Suprapubic skin (tissue), 4 donors: ENCODE measurements at regions not wholly inside any gene's neighbourhood (a gene's known extent, or its start where the extent isn't known, plus 50 kb on each side); places are given as distances from the start of the nearest gene placed in this dataset.

Source experiments
- DNase-seq, 2 donors: peaks; one replicate each; pipeline ENCODE4 v3.0.0-alpha.2; 2019; ENCODE audit warnings: low spot score in 2 of 2
- H3K27ac ChIP-seq: fragments of 200-600 bp; sonication (generic); one replicate; pipeline ENCODE4 v1.5.1; 2019
- H3K27me3 ChIP-seq: fragments of 200-600 bp; sonication (generic); one replicate; pipeline ENCODE4 v1.5.1; 2019
- H3K36me3 ChIP-seq: fragments of 200-600 bp; sonication (generic); one replicate; pipeline ENCODE4 v1.5.1; 2019
- H3K4me1 ChIP-seq: fragments of 200-600 bp; sonication (generic); one replicate; pipeline ENCODE4 v1.5.1; 2019
- H3K4me3 ChIP-seq: fragments of 200-600 bp; sonication (generic); one replicate; pipeline ENCODE4 v1.5.1; 2019; ENCODE audit warnings: mild to moderate bottlenecking
- H3K9me3 ChIP-seq: fragments of 200-600 bp; sonication (generic); one replicate; pipeline ENCODE4 v1.5.1; 2019
- EP300 ChIP-seq: sonication (generic); formaldehyde crosslinking; IDR thresholded peaks from one replicate; pipeline ENCODE4 v1.6.1; 2017; ENCODE audit warnings: antibody characterized with exemption
- POLR2A ChIP-seq, 2 donors: fragments of 450-650 bp; IDR thresholded peaks; one replicate each; pipeline ENCODE4 v1.6.1; 2017; ENCODE audit warnings: antibody characterized with exemption in 2 of 2, mild to moderate bottlenecking in 2 of 2, moderate library complexity in 2 of 2
- POLR2AphosphoS5 ChIP-seq, 3 donors: sonication (generic); formaldehyde crosslinking; IDR thresholded peaks; one replicate each; pipeline ENCODE4 v1.6.1; 2017; ENCODE audit warnings: antibody characterized with exemption in 3 of 3
- WGBS: methylation state at CpG from one replicate; pipeline ENCODE4 v1.1.5; 2018; 5-methylcytosine and 5-hydroxymethylcytosine counted together
- TF ChIP-seq, protein P1 (sequence below), 2 donors: fragments of 200-600 bp in 1 of 2; fragments of 450-650 bp in 1 of 2; sonication (generic) in 1 of 2; IDR thresholded peaks; one replicate each; pipeline ENCODE4 v1.5.1; 2016 to 2019; ENCODE audit warnings: antibody characterized with exemption in 2 of 2, mild to moderate bottlenecking in 1 of 2, moderate library complexity in 1 of 2

DNA sequence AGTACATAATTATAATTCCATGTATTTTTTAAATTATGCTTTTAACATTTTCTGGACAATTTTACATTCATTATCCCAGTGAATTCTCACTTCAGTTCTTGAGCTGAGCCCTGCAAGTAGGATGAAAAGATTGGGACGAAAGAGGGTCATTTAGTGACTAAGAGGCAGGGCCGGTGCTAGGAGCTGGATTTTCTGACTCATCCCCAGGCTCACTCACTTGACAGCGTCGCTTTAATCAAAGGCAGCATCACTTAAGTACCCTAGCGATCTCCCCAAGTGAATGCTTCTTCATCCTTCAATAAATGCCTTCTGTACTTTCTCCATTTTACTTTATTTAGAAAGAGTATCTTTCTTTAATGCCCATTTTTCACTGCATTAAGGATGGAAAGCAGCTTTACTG, 263.6 kb downstream of the HS3ST1 start:
- WGBS, result 57% methylated on average over 5 of the region's 5 CpGs
- Histone ChIP-seq H3K27me3 (no peaks in the 10 kb centered on the region), H3K4me3 (no peak overlapping the region), H3K4me1 (no peaks in the 10 kb centered on the region), H3K9me3 (no peaks in the 10 kb centered on the region), H3K27ac (no peak overlapping the region), H3K36me3 (no peaks in the 10 kb centered on the region)
- no peak for DNase-seq
- TF ChIP-seq EP300 (no peak), POLR2A (IDR thresholded peaks at IDR 0.05) (no peak), POLR2AphosphoS5 (IDR thresholded peaks at IDR 0.05) (no peak)
- TF ChIP-seq, protein P1, sequence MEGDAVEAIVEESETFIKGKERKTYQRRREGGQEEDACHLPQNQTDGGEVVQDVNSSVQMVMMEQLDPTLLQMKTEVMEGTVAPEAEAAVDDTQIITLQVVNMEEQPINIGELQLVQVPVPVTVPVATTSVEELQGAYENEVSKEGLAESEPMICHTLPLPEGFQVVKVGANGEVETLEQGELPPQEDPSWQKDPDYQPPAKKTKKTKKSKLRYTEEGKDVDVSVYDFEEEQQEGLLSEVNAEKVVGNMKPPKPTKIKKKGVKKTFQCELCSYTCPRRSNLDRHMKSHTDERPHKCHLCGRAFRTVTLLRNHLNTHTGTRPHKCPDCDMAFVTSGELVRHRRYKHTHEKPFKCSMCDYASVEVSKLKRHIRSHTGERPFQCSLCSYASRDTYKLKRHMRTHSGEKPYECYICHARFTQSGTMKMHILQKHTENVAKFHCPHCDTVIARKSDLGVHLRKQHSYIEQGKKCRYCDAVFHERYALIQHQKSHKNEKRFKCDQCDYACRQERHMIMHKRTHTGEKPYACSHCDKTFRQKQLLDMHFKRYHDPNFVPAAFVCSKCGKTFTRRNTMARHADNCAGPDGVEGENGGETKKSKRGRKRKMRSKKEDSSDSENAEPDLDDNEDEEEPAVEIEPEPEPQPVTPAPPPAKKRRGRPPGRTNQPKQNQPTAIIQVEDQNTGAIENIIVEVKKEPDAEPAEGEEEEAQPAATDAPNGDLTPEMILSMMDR (IDR thresholded peaks at IDR 0.05), result no peak

DNA sequence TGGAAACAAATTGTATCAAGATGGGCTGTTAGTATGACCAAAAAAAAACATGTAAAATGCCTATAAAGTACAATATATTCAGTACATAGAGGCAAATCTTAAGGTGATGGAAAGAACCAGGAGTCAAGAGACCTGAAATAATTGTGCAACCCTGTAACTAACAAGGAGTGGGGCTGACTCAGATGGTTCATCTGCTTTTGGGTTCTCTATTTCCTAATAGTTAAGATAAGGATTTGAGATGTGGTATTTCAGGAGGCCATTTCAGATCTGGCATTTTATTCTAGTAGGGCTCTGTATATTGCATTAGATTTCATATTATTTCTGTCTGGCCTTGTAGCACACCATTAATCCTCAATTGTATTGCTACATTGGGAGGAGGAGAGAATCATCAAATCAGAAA, 268.4 kb downstream of the HS3ST1 start:
- no peaks in the 10 kb centered on the region for H3K27me3 ChIP-seq
- DNase-seq, result no peak
- TF ChIP-seq, protein P1 (IDR thresholded peaks at IDR 0.05), result no peak
- TF ChIP-seq EP300, result no peak
- H3K27ac ChIP-seq, result no peak overlapping the region
- H3K36me3 ChIP-seq, result no peaks in the 10 kb centered on the region
- H3K4me3 ChIP-seq, result no peak overlapping the region
- H3K9me3 ChIP-seq, result no peaks in the 10 kb centered on the region
- no peaks in the 10 kb centered on the region for H3K4me1 ChIP-seq

DNA sequence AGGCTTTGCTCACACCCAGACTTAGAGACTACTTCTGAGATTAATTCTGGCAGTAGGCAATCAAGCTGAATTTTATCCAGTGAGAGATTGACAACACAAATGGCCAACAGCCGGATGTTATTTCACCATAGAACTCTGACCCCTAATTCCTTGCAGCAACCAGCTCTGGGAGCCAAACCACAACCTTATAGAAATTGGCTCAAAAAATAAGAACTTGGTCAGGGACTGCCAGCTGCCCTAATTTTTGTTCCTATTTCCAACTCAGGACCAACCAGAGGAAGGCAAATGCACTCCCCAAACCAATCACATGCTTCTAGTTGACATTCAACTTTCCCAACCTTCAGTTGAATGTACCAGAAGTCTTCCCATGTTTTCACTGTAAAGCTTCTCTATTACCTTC, 269.7 kb downstream of the HS3ST1 start:
- no peak for DNase-seq
- Histone ChIP-seq H3K27ac (no peak overlapping the region), H3K9me3 (no peaks in the 10 kb centered on the region), H3K36me3 (no peaks in the 10 kb centered on the region), H3K27me3 (no peaks in the 10 kb centered on the region), H3K4me3 (no peak overlapping the region), H3K4me1 (no peaks in the 10 kb centered on the region)
- 88% methylated on average over 1 of the region's 1 CpG for WGBS
- TF ChIP-seq EP300 (no peak), POLR2AphosphoS5 (IDR thresholded peaks at IDR 0.05) (no peak), POLR2A (IDR thresholded peaks at IDR 0.05) (no peak)
- TF ChIP-seq, protein P1 (IDR thresholded peaks at IDR 0.05), result no peak

DNA sequence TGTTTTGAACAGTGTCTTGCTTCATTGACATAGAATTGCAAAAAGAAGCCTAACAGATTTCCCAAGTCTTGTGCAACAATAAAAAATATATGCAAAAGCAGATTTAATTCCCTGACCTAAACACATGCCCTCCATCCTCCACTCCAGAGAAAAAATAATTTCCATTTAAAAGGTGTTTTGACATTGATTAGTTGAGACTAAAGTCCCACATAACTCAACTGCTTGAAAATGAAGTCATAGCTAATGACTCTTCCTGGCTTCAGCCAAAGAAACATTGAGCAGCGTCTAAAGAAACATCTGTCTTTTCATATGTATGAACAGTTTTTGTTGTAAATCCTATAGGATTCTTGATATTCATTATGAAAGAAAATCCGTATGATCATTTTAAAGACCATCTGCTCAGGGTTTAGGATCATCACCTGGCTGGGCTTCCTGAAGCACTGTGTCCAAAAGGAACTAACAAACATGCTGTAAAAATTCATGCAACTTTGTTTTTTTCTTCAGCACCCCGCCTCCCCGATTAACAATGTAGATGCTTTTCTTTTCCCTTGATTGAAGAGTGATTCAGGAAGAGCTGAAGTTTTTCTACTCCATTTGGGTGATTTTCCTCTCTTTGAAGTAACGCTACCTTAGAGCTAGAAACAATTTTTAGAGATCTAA, 273.4 kb downstream of the HS3ST1 start:
- 54% methylated on average over 5 of the region's 5 CpGs for WGBS
- no peaks in the 10 kb centered on the region for H3K27me3 ChIP-seq
- no peak for DNase-seq

DNA sequence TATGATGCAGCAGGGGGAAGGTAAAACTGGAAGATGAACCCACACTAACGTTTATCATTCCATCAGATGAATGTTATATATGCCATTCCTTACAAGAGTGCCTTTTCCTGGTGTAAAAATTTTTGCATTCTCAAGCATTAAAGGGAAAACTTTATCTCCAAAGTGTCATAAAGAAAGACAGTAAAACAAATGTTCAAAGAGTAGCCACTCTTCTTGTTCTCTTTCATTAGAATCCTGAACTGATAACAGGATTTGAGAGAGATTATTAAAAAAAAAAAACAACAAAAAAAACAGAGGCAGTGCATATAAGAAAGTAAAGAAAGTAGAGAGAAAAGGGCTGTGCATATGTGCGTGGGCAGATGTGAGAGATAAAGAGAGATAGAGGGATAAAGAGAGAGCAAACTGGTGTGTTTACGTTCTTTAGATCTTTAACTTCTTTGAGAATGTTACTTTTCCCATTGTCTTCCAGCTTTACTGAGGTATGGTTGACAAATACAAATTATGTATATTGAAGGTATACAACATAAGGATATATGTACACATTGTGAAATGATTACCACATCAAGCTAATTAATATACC, 275.4 kb downstream of the HS3ST1 start:
- DNase-seq, result no peak
- Histone ChIP-seq H3K27me3 (no peaks in the 10 kb centered on the region), H3K4me1 (no peaks in the 10 kb centered on the region), H3K4me3 (no peak overlapping the region), H3K36me3 (no peaks in the 10 kb centered on the region), H3K27ac (no peak overlapping the region), H3K9me3 (no peaks in the 10 kb centered on the region)
- no peak for TF ChIP-seq POLR2A (IDR thresholded peaks at IDR 0.05)
- TF ChIP-seq EP300, result no peak
- no peak for TF ChIP-seq POLR2AphosphoS5 (IDR thresholded peaks at IDR 0.05)
- TF ChIP-seq, protein P1 (IDR thresholded peaks at IDR 0.05), result no peak
- WGBS, result 44% methylated on average over 3 of the region's 3 CpGs

More for the DNA sequence above, 273.4 kb downstream of the HS3ST1 start:
- no peak for TF ChIP-seq POLR2AphosphoS5 (IDR thresholded peaks at IDR 0.05)
- TF ChIP-seq, protein P1 (IDR thresholded peaks at IDR 0.05), result no peak
- TF ChIP-seq EP300, result no peak
- no peak for TF ChIP-seq POLR2A (IDR thresholded peaks at IDR 0.05)
- Histone ChIP-seq H3K4me3 (no peak overlapping the region), H3K9me3 (no peaks in the 10 kb centered on the region), H3K4me1 (no peaks in the 10 kb centered on the region), H3K36me3 (no peaks in the 10 kb centered on the region), H3K27ac (no peak overlapping the region)
